ENCODE measurements at regions not wholly inside any gene's neighbourhood (a gene's known extent, or its start where the extent isn't known, plus 50 kb on each side); places are given as distances from the start of the nearest gene placed in this dataset.

DNA sequence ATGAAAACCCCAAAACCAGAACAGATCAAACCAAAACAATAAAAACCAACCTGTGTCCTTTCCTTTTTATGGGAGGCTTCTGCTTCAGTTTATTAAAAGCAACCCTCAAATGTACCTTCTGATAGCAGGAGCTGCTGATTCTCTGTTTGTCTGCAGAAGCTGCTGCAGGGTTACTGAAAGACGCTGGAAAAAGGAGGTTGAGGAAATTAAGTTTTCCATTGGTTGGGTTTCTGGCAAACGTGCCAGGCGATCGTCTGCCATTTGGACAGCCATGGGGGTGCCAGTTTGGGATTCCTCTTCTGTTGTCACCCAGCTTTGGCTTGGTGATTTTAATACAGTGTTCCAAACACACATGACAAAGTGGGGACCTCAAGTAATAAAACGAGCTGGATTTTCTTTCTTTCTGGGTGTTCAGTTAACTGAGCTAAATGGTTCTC lies 185.4 kb upstream of the ZFHX3 start:
- DNase-seq, result no peak

DNA sequence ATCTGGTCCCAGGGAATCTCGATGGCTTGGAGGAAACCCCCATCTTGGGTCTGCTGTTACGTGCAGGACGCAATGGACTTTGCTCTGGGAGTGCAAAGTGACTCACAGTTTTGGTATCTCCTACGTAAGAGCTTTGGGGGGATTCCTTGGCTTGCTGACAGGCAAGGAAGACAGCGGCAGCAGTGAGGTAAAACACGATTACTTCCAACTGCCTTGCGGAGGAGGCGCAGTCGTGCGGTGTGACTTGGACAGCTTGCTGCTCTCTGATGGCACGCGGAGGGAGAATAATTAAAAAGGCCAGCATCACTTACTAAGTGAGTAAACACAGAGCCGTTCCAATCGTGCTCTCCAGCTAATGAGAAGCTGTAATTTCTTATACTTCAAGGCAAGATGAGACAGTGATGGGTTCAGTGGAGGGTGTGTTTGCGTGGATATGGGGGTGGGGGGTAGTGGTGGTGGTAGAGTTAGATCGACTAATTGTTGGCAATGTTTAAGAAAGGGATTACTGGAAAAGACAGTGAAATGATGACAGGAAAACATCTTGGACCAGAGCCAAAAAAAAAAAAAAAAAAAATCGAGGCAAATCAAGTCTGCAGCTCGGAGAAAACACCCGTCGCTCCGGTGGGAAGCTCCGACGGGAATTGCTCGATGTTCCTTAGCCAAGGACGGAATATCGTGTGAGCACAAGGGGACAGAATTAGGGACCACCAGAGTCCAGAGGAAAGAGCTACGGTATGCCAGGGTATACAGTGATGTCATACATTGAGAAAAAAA lies 184.8 kb upstream of the ZFHX3 start:
- DNase-seq, result no peak

DNA sequence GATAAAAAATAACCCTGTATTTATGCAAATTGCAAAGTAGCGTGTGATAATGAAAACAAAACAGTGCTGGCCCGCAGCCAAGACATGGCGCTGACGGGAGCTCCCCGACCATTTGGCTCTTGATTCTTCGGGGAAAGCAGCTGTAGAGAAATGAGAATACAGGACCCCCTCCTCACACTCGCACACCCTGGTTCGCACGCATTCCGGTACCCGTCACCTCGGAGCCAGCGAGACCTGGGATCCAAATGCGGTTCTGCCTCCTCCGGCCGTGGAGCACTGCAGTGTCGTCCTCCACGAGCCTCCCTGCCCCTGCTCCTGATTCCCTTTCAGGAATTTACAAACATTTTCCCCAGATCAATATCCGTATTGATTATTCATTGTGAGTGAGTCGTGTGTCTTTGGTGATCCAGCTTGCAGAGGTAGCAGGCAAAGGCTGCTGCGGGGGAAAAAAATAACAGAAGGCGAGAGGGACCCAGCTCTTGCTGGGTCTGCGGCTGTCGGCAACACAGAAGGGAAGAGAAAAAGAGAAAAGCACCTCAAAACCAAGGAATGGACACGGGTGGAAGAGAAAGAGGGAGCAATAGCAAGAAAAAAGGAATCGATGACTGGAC lies 184.1 kb upstream of the ZFHX3 start:
- DNase-seq, result no peak

DNA sequence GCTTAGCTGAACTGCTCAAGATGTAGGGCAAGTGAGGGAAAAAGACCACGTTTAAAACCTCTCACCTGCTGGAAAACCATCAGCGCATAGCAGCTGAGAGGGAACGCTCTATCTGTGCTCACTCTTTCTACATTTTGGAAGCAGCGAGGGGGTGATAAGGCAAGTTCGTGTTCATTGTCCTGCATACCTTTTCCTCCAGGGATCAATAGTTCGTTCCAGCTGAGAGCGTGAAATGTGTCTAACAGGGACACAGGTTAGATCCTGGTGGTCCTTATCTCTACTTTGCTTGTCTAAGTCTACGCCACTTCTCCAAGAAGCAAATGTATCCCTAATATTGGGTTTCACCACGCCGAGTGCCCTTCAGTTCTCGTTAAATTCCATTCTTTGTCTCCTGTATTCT lies 183.5 kb upstream of the ZFHX3 start:
- DNase-seq, result no peak

DNA sequence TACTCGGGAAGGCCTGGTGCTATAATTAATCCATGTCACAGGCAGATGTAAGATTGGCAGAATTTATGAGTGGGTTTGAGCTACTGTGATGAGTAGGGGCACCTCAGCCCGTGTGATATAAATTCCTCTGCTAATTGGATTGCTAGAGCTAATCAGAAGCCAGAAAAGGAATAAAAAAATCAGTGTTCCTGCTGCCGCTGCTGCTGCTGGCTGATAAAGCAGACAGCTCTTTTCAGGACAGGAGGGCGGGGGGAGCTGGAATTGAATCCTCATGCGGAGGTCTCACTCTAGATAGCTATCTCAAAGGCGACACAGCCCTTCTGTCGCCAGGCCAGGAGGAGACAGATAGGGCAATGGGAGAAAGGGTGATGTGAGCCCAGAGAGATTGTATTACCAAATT lies 182.7 kb upstream of the ZFHX3 start:
- no peak for DNase-seq

DNA sequence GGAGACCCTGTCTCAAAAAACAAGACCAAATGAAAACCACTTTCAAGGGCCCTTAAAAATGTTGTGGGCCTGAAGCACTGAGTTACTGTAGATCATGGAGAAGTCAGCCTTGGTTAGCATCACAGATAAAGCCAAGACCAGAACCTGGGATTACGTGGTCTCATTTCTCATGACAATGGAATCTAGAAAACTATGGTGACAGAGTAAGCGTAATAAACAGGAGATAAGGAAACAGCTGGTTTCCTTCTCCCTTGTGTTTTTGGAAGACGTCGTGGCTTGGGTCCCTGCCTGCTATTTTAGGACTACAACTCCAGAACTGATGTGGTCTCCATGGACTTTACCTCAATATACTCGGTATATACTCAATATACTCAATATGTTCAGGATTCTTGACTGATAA lies 180.7 kb upstream of the ZFHX3 start:
- no peak for DNase-seq

DNA sequence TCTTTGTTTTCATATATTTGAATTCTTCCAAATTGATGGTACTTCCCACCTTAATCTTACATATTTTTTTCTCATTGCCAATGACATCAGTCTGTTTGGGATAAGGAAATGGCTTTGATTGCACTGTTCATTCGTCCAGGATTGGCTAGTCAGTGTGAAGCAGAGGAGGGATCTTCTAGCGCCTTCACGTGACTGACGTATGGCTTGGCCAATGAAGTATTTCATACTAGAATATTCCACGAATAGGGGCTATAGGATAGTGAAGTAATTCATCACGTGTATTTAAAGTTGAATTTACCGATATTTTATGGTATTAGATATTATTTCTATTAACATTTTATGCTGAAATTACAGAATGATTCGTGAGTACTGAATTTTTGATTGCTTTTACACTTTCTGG lies 178.7 kb upstream of the ZFHX3 start:
- DNase-seq, result no peak

DNA sequence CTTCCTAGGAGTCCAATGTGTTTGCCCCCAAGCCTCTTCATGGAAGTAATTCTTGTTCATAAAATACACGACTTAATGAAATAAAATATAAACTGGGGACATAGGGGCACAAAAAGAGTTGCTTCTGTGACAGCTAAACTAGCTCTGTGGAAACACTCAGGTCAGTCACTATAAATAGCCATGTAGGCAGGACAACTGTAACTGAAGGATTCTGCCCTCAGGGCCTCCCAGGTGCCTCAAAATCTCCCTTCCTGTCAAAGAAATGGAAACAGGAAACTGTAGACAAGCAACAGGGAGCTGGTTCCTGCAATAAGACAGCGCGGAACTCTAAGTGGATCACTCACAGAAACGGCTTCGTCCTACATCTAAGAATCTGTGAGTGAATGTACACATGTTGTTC lies 178.1 kb upstream of the ZFHX3 start:
- no peak for DNase-seq

DNA sequence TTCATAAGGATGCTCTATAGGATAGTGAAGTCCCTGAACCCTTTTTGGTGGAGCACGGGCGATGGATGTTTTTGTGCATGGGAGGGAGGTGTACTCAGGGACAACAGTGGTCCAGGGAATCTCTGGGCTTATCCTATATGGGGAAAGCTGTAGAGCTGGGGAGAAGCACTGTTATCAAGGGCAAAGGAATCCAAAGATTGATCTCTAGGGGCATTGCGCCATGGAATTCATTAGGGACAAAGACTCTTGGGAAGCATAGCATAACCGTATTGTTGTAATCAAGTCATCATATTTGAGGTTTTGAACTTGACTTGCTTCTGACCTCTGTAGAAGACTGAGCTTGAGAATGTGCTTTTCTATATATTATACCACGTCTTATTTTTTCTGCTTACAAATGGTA lies 172.9 kb upstream of the ZFHX3 start:
- DNase-seq, result no peak

DNA sequence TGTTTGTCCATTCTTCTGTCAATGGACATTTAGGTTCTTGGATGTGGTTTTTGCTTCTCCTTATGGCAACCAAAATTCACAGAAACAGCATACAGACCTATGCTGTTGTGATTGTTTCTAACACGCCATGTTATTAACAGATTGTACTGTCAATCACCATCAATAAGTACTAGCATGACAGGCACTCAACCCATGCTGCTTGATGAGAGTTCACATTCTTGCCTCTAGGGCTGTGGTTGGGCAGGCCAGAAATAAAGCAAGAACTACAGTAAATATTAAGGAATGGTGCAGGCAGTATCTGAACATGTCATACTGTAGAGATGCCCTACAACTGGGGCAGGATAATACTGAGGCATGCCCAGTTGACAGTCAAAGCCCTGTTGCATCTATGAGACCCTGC lies 171.2 kb upstream of the ZFHX3 start:
- DNase-seq, result no peak

DNA sequence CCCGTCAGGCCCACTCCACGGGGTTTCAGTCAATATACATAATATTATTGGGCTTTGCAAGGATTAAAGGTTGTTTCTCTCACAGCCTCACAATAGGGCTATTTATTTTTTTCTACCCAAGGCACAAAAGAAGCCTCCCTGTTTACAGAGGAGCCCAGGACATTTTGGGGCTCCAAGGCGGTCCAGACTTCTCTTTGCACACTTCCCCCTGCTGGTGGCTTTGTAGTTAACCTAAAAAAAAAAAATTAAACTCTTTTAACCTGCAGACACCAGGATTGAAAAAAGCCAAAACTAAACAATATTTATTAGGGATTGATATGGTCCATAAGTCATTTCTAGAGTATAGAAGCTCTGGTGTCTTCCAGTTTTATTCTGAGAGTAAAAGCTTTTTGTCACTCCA lies 169.7 kb upstream of the ZFHX3 start:
- DNase-seq, result peak in 2 of 3 donors; percentile 12 to 23

DNA sequence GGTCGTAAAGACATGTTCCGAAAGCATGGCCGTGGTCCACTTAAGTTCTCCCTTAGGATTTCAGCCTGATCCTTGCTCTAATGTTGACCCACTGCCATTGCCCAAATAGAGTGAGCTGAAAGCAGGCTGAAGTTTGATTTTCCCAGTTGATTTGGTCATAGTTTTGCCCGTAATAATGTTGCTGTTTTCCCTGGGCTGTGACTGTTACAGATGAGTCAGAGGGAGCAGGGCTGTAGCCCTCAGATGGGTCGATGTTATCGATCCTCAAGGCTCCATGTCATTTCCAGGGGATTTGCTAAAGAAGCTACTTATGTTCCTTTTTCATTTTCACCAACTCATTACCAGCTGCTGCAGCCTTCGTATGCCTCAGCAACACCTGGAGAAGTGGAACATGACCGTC lies 169.0 kb upstream of the ZFHX3 start:
- DNase-seq, result no peak

DNA sequence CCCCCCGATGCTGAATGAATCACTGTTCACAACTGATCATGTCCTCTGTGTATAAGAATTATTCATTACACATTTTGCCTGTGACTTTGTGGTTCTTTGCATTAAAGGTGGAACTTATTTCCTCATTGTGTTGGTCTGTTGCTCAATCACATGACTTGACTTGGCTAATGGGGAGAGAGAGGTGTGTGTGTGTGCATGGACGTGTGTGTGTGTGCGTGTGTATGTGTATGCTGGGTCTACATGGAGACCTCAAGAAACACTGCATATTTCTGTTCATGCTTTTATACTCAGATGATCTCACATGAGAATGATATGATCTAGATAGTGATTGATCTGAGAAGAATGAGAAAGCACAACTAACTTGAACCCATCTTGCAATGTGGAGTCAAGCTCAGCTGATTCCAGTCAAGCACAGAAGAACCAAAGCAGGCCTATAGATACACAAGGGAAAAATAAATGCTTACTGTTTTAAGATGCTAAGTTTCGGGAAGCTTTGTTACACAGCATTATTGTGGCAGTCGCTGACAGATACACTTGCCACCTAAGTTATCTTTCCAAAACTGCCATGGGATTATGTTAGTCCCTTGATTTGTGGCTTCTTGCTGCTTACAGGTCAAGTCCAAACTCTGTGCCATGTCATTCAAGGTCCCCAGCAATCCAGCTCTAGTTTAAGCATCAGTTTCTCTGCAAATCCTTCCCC lies 167.9 kb upstream of the ZFHX3 start:
- DNase-seq, result no peak

DNA sequence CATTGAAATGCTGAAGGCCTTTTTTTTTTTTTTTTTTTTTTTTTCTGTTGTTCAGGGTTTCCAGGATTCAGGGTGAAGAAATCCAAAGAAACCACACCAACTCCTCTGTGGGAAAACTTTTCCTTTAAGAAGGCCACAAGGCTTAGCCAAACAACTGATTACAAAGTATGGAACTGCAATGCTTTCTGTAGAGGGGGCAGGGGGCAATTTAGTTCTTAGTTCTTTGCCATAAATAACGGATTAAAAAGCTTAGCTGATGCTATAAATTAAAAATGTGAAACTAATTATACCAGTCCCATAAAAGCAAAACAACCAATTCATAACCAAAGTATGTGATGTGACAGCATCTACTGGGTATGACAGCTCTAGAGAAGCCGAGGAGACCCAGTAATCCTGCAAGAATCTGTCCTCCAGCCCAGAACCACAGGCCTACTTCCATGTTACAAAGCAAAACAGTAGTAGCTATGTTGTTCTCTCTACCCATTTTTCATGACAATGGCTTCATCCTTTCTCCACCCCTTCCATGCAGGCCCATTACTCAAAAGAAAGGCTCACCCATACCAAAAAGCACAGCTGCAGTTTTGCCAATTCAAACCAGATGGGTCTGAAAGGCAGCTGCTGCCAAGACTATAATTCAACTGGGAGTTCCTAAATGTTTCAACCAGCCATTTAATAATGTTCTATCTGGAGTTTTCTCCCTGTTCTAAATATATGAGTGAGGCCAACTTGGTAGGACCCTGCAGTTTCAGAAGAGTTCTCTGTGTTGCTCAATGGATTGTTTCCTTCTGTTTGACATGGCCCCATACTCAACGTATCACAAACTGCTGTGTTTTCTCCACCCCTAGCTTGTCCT lies 167.1 kb upstream of the ZFHX3 start:
- DNase-seq, result no peak

DNA sequence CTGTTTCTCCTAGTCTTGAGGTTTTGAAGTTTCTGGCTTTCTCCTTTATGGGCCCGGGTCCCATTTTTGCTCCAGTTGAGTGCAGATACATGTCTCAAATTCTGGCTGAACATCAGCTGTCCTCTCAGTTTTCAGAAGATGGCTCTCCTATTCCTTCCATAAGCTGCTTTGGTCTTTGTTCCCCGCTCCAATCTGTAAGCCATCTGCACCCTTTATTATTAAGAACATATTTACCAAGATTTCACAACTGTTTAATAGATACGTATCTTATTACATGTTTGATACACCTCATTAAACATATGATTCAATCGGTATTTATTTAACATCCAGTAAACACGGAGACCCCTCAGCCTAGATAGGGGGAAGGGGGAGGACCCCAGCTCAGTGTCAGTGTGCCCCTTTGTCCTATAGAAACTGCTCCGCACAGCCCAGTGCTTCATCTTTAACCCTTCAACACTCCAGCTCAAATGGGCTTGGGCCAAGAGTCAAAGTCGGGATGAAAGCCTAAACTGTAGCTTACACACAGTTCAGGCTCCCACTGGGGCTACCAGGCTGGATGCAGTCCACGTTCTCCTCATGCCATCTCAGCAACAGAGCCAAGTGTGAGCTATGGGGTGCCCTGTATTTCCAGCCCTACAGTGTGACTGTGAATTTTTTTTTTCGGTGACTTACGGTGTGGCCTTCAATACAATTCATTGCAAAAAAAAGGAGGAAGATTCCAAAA lies 166.0 kb upstream of the ZFHX3 start:
- DNase-seq, result no peak

DNA sequence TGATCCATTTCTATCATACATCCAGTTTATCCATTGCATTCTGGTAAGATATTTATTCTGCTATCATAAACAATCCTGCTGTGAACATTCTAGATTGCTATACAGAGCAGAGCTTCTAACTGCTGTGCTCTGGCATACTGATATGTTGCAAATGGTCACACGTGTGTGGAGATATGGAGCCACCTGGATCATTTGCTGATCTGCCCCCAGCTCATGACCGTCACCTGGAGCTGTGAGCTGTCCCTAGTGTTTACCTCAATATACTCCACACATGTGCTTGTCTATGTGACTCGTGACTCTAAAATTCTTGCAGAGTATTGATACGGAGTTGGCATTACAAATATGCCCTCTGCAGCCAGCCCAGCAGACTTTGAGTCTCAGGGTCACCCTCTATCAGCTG lies 164.5 kb upstream of the ZFHX3 start:
- DNase-seq, result no peak

DNA sequence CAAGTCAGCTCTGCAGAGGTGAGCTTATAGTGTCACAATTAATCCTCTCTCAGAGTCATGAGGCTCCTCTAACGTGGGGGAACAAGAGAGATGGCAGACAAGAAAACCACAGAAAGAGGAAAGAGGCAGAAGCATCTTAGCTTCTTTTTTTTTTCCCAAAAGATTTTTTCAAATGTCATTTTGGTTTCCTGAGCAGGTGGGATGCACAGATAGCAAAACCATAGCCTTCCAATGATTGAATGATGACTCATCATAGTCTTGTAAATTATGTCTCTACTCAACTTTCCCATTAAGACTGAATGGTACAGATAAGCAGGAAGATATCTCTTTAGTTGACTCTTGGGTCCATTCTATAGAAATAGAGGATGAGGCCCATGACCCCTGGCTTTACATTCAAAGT lies 162.8 kb upstream of the ZFHX3 start:
- no peak for DNase-seq

DNA sequence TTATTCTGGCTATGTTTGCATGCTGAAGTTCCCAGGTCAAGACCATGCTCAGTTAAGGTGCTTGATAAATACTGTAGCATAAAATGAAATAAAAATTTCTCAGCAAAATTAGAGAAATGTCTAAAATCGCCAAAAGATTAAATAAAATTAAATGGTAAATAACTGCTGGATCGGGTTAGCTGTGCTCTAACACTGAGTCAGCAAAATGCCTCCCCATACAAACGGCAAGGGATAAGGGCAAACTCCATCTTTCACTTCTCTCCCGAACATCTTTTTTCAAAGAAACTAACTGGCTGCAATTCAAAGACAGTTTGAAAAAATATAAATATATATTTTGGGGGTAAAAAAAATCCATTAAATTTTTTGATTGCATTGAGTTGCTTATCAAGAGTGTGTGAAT lies 162.2 kb upstream of the ZFHX3 start:
- no peak for DNase-seq

DNA sequence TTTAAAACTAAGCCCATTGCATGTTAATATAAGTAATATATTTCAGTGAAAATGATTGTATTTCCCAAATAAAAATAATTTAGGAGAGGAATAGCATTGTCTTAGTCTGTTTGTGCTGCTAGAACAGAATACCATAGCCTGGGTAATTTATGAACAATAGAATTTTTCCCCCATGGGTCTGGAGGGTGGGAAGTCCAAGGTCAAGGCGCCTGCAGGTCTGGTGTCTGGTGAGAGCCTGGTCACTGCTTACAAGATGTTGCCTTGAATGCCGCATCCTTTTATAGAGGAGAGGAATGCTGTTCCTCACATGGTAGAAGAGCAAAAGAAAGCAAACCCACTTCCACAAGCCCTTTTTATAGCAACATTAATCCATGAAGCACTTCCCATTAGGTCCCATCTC lies 161.3 kb upstream of the ZFHX3 start:
- no peak for DNase-seq

DNA sequence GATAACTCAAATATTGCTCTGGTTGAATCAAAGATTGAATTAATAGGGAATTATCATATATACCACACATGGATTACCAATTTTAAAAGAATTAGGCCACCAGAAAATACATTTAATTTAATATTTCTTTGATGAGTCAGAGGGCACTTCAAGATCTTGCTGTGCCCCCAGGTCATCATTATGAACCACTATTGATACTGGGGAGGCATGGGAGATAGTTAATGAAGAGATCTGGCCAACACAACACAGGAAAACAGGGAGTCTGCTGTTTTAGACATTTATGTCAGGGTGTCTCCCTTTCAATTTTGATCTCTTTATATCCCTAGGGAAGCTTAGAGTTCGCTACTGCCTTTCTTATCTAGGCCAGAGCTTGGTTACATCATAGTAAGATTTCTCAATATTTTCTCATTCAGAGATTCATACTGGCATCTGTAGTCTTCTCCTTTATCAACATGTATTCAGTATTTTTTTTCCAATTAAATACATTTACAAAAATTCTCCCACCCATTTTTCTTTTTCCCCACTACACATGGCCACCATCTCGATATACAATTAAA lies 158.3 kb upstream of the ZFHX3 start:
- DNase-seq, result no peak

DNA sequence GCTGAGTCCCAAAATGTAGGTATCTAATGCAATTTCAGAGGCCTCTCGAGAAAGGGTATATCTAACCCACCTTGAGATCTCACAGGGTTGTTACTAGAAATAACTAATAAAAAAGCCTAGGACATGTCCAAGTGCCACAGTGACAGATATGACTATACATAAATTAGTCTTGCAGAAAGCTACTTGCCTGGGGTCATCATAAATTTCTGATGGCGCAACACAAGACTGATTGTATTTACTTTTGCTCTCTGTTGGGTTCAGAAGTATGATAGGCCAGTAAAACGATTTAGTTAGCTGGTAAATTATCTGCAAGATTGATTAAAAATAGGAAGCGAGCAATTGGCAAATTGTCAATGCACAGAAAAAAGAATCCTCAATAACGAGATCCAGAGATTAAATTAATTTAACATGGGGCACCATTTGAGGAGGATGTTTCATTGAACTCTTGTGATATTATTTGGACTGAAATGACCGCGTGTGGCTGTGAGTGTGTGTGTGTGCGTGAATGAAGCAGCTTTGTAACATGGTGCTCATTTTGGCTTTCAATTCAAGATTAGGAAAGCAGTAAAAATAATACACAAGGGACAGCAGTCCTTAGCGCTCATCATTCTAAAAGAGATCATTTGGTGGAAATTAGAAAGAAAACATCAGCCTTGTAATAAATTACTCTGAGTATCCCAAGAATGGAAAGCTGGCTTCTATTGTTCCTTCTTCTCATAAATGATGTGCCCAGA lies 157.4 kb upstream of the ZFHX3 start:
- DNase-seq, result no peak
